HTR-8/SVneo (cell line): ENCODE measurements at regions not wholly inside any gene's neighbourhood (a gene's known extent, or its start where the extent isn't known, plus 50 kb on each side); places are given as distances from the start of the nearest gene placed in this dataset.

Experiments
- DNase-seq: peaks from one replicate; pipeline ENCODE4 v3.0.0; 2011; ENCODE audit warnings: low spot score, mixed read lengths; ENCODE audit not compliant: insufficient read length
- FAIRE-seq: peaks from 2 replicates; lab custom pipeline; 2011; peaks lifted over from hg19 to GRCh38; lab: Jason Lieb, UNC

- DNase-seq (no peak), FAIRE-seq (no peak)
Measured at GRCh38 chr6:23855497-23856116, 270.4 kb upstream of the NRSN1 start.

- FAIRE-seq (no peak), DNase-seq (no peak)
Measured at GRCh38 chr6:23870496-23870895, 255.5 kb upstream of the NRSN1 start.

GRCh38 chr6:23873161-23873560 lies 252.9 kb upstream of the NRSN1 start:
- FAIRE-seq: no peak
- no peak for DNase-seq

GRCh38 chr6:23875006-23875405 lies 251.0 kb upstream of the NRSN1 start:
- FAIRE-seq (no peak), DNase-seq (no peak)

GRCh38 chr6:23879816-23880215 lies 246.2 kb upstream of the NRSN1 start:
- DNase-seq (no peak), FAIRE-seq (no peak)

- FAIRE-seq: no peak
- no peak for DNase-seq
Measured at GRCh38 chr6:23890543-23891227, 235.3 kb upstream of the NRSN1 start.

- no peak for DNase-seq
- no peak for FAIRE-seq
Measured at GRCh38 chr6:23905133-23905815, 220.7 kb upstream of the NRSN1 start.

GRCh38 chr6:23910420-23910819 lies 215.6 kb upstream of the NRSN1 start:
- DNase-seq (no peak), FAIRE-seq (no peak)

GRCh38 chr6:23927935-23928334 lies 198.1 kb upstream of the NRSN1 start:
- FAIRE-seq (no peak), DNase-seq (no peak)

GRCh38 chr6:23929201-23929600 lies 196.8 kb upstream of the NRSN1 start:
- FAIRE-seq: no peak

GRCh38 chr6:23940466-23940865 lies 185.5 kb upstream of the NRSN1 start:
- FAIRE-seq (no peak), DNase-seq (no peak)

More at GRCh38 chr6:23929201-23929600, 196.8 kb upstream of the NRSN1 start:
- DNase-seq: no peak

GRCh38 chr6:23951691-23952090 lies 174.3 kb upstream of the NRSN1 start:
- FAIRE-seq (no peak), DNase-seq (no peak)

- no peak for FAIRE-seq
Measured at GRCh38 chr6:23952245-23952644, 173.8 kb upstream of the NRSN1 start.

GRCh38 chr6:23953976-23954375 lies 172.0 kb upstream of the NRSN1 start:
- no peak for DNase-seq
- no peak for FAIRE-seq

More at GRCh38 chr6:23952245-23952644, 173.8 kb upstream of the NRSN1 start:
- DNase-seq: no peak

GRCh38 chr6:23957017-23957416 lies 169.0 kb upstream of the NRSN1 start:
- DNase-seq (no peak), FAIRE-seq (no peak)

- DNase-seq: no peak
- FAIRE-seq: no peak
Measured at GRCh38 chr6:23964865-23965264, 161.2 kb upstream of the NRSN1 start.

- DNase-seq (no peak), FAIRE-seq (no peak)
Measured at GRCh38 chr6:23969344-23969743, 156.7 kb upstream of the NRSN1 start.

- no peak for FAIRE-seq
- no peak for DNase-seq
Measured at GRCh38 chr6:23977706-23978105, 148.3 kb upstream of the NRSN1 start.

- DNase-seq: no peak
- FAIRE-seq: peak; percentile 46
Measured at GRCh38 chr6:23980965-23981364, 145.1 kb upstream of the NRSN1 start.

GRCh38 chr6:23981923-23982322 lies 144.1 kb upstream of the NRSN1 start:
- DNase-seq (no peak), FAIRE-seq (no peak)

GRCh38 chr6:23983735-23984134 lies 142.3 kb upstream of the NRSN1 start:
- FAIRE-seq (no peak), DNase-seq (no peak)
